ENCODE measurements at regions not wholly inside any gene's neighbourhood (a gene's known extent, or its start where the extent isn't known, plus 50 kb on each side); places are given as distances from the start of the nearest gene placed in this dataset.
A peak's percentile ranks its signal among the peaks of the same experiment; 100 is the strongest.

DNA sequence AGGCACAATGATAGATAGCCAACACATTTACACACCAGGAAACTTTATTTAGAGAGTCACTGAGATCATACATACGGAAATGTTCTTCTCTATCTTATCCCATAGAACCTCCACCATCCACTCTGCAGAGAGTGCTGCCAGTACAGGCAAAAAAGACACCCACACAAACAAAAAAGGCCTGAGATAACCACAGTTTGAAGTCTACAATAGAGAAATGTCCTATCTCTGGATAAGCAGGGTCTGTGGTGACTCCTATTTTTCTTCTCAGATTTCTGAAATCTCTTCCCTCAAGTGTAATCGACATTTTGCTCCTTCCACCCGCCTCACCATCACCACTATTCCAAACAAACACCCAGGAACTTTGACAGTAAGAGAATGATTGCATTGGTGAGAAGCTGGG, 413.9 kb upstream of the NR2F2 start:
- no peak for DNase-seq (ENCODE audit: low spot score)
- Histone ChIP-seq H3K27ac (no peak overlapping the region), H3K36me3 (no peaks in the 10 kb centered on the region), H3K4me3 (no peak overlapping the region), H3K27me3 (replicated peaks; ENCODE audit: insufficient read depth) (no peaks in the 10 kb centered on the region), H3K4me1 (replicated peaks) (no peaks in the 10 kb centered on the region), H3K9me3 (no peaks in the 10 kb centered on the region)
- intact Hi-C loops (cut with DNase I): no loop called here
- WGBS: 87% methylated on average over 3 of the region's 3 CpGs
- no peak for TF ChIP-seq CTCF (IDR thresholded peaks at IDR 0.05)
- no peak for TF ChIP-seq POLR2A (IDR thresholded peaks at IDR 0.05)
- no peak for TF ChIP-seq POLR2AphosphoS5 (IDR thresholded peaks at IDR 0.05)

- no peaks in the 10 kb centered on the region for H3K9me3 ChIP-seq
- H3K27ac ChIP-seq: no peak overlapping the region
- intact Hi-C loops (cut with DNase I): no loop called here
- DNase-seq (ENCODE audit: low spot score): no peak
- H3K4me1 ChIP-seq (replicated peaks): no peaks in the 10 kb centered on the region
- no peak overlapping the region for H3K4me3 ChIP-seq
- 97% methylated on average over 3 of the region's 3 CpGs for WGBS
- H3K27me3 ChIP-seq (replicated peaks; ENCODE audit: insufficient read depth): no peaks in the 10 kb centered on the region
- TF ChIP-seq POLR2AphosphoS5 (IDR thresholded peaks at IDR 0.05): no peak
- TF ChIP-seq POLR2A (IDR thresholded peaks at IDR 0.05): no peak
- no peak for TF ChIP-seq CTCF (IDR thresholded peaks at IDR 0.05)
- H3K36me3 ChIP-seq: no peaks in the 10 kb centered on the region
Measured at GRCh38 chr15:95918525-95918924, 412.0 kb upstream of the NR2F2 start.

DNA sequence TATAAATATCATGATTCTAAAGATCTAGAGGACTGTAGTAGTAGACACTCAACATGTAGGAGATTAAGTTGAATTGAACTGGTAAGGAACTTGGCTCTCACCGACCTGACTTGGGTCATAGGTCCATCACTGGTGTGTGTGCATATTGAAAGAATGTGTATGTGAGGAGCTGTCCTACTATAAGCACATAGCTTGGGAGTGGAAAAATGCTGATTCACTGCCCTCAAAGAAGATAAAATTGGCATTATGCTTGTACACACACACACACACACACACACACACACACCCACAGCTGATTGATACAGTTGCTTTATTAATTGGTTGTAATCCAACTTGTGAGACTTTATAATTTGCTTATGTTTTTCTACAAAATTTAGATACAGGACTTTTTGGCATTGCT, 411.0 kb upstream of the NR2F2 start:
- H3K4me1 ChIP-seq (replicated peaks): no peaks in the 10 kb centered on the region
- no peak overlapping the region for H3K4me3 ChIP-seq
- H3K27ac ChIP-seq: no peak overlapping the region
- H3K9me3 ChIP-seq: no peaks in the 10 kb centered on the region
- TF ChIP-seq POLR2AphosphoS5 (IDR thresholded peaks at IDR 0.05) (no peak), POLR2A (IDR thresholded peaks at IDR 0.05) (no peak), CTCF (IDR thresholded peaks at IDR 0.05) (no peak)
- DNase-seq (ENCODE audit: low spot score): no peak
- H3K36me3 ChIP-seq: no peaks in the 10 kb centered on the region
- H3K27me3 ChIP-seq (replicated peaks; ENCODE audit: insufficient read depth): no peaks in the 10 kb centered on the region
- intact Hi-C loops (cut with DNase I): no loop called here
- 78% methylated on average over 1 of the region's 1 CpG for WGBS

GRCh38 chr15:95921404-95921803, 409.1 kb upstream of the NR2F2 start:
- no peaks in the 10 kb centered on the region for H3K27me3 ChIP-seq (replicated peaks; ENCODE audit: insufficient read depth)
- no peak for DNase-seq (ENCODE audit: low spot score)
- TF ChIP-seq POLR2AphosphoS5 (IDR thresholded peaks at IDR 0.05): no peak
- no peak overlapping the region for H3K4me3 ChIP-seq
- H3K4me1 ChIP-seq (replicated peaks): no peaks in the 10 kb centered on the region
- no peaks in the 10 kb centered on the region for H3K36me3 ChIP-seq
- intact Hi-C loops (cut with DNase I): no loop called here
- H3K9me3 ChIP-seq: no peaks in the 10 kb centered on the region
- H3K27ac ChIP-seq: no peak overlapping the region

GRCh38 chr15:95922431-95922830, 408.1 kb upstream of the NR2F2 start:
- Histone ChIP-seq H3K36me3 (no peaks in the 10 kb centered on the region), H3K27ac (no peak overlapping the region), H3K4me3 (no peak overlapping the region), H3K9me3 (no peaks in the 10 kb centered on the region), H3K27me3 (replicated peaks; ENCODE audit: insufficient read depth) (no peaks in the 10 kb centered on the region), H3K4me1 (replicated peaks) (no peaks in the 10 kb centered on the region)
- WGBS: 88% methylated on average over 7 of the region's 7 CpGs
- TF ChIP-seq CTCF (IDR thresholded peaks at IDR 0.05): peak in 2 of 4 experiments; percentile 8 to 19
- TF ChIP-seq POLR2AphosphoS5 (IDR thresholded peaks at IDR 0.05): no peak
- intact Hi-C loops (cut with DNase I): no loop called here
- DNase-seq (ENCODE audit: low spot score): no peak
